Epidermal melanocyte (primary cell): ENCODE measurements at regions not wholly inside any gene's neighbourhood (a gene's known extent, or its start where the extent isn't known, plus 50 kb on each side); places are given as distances from the start of the nearest gene placed in this dataset.

Source experiments
- DNase-seq: peaks from one replicate; pipeline ENCODE4 v3.0.0; 2011; ENCODE audit warnings: low spot score; ENCODE audit not compliant: insufficient read length

GRCh38 chr6:140051521-140052512, 677.4 kb upstream of the CITED2 start:
- DNase-seq, result no peak

- DNase-seq, result no peak
These were observed 675.9 kb upstream of the CITED2 start for GRCh38 chr6:140050101-140050995.

GRCh38 chr6:140049251-140049650, 674.8 kb upstream of the CITED2 start:
- no peak for DNase-seq

GRCh38 chr6:140048202-140048790, 673.8 kb upstream of the CITED2 start:
- DNase-seq, result no peak

GRCh38 chr6:140047321-140047720, 672.9 kb upstream of the CITED2 start:
- no peak for DNase-seq

- DNase-seq, result no peak
These were observed 671.7 kb upstream of the CITED2 start for GRCh38 chr6:140046016-140046632.

- DNase-seq, result no peak
These were observed 670.7 kb upstream of the CITED2 start for GRCh38 chr6:140045116-140045515.

GRCh38 chr6:140044626-140045025, 670.2 kb upstream of the CITED2 start:
- DNase-seq, result no peak

GRCh38 chr6:140043762-140044378, 669.4 kb upstream of the CITED2 start:
- no peak for DNase-seq

GRCh38 chr6:140043357-140043756, 668.9 kb upstream of the CITED2 start:
- DNase-seq, result no peak

GRCh38 chr6:140041571-140042332, 667.3 kb upstream of the CITED2 start:
- no peak for DNase-seq

- DNase-seq, result no peak
These were observed 666.6 kb upstream of the CITED2 start for GRCh38 chr6:140041056-140041455.

GRCh38 chr6:140040396-140040795, 665.9 kb upstream of the CITED2 start:
- DNase-seq, result no peak

- no peak for DNase-seq
These were observed 664.9 kb upstream of the CITED2 start for GRCh38 chr6:140039364-140039763.

- DNase-seq, result no peak
These were observed 661.7 kb upstream of the CITED2 start for GRCh38 chr6:140036196-140036595.

- no peak for DNase-seq
These were observed 657.7 kb upstream of the CITED2 start for GRCh38 chr6:140032189-140032588.

GRCh38 chr6:140029551-140029950, 655.1 kb upstream of the CITED2 start:
- no peak for DNase-seq

- no peak for DNase-seq
These were observed 652.8 kb upstream of the CITED2 start for GRCh38 chr6:140027219-140027618.

- no peak for DNase-seq
These were observed 652.1 kb upstream of the CITED2 start for GRCh38 chr6:140026546-140026945.

- no peak for DNase-seq
These were observed 650.7 kb upstream of the CITED2 start for GRCh38 chr6:140025171-140025570.
